ENCODE measurements at regions not wholly inside any gene's neighbourhood (a gene's known extent, or its start where the extent isn't known, plus 50 kb on each side); places are given as distances from the start of the nearest gene placed in this dataset.

DNA sequence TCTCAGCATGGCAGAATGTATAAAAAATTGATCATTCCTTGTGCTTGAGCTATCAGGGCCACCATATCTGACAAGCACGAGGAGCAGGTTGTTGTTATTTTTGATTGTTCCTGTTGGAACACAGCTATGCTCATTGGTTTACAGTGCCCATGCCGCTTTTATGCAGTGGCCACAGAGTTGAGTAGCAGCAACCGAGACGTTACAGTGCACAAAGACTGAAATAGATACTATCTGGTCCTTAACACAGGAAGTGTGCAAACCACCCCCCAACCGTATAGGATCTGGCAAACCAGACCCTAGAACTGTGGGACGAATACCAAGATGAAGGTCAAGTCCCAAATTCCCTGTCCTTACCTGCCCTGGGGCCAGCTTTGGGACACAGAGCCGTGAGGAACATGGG is 216.6 kb downstream of the KLF6 start (continued):
- TF ChIP-seq, protein P1, sequence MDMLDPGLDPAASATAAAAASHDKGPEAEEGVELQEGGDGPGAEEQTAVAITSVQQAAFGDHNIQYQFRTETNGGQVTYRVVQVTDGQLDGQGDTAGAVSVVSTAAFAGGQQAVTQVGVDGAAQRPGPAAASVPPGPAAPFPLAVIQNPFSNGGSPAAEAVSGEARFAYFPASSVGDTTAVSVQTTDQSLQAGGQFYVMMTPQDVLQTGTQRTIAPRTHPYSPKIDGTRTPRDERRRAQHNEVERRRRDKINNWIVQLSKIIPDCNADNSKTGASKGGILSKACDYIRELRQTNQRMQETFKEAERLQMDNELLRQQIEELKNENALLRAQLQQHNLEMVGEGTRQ (IDR thresholded peaks at IDR 0.05; ENCODE audit: borderline replicate concordance, low read depth, low read length) = no peak
- TF ChIP-seq EP300 (IDR thresholded peaks at IDR 0.05; ENCODE audit: borderline replicate concordance in 1 of 2, low read depth in 1 of 2, low read length in 1 of 2) = no peak
- TF ChIP-seq, protein P2, sequence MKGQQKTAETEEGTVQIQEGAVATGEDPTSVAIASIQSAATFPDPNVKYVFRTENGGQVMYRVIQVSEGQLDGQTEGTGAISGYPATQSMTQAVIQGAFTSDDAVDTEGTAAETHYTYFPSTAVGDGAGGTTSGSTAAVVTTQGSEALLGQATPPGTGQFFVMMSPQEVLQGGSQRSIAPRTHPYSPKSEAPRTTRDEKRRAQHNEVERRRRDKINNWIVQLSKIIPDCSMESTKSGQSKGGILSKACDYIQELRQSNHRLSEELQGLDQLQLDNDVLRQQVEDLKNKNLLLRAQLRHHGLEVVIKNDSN (IDR thresholded peaks at IDR 0.05; ENCODE audit: borderline replicate concordance, low read depth) = no peak

DNA sequence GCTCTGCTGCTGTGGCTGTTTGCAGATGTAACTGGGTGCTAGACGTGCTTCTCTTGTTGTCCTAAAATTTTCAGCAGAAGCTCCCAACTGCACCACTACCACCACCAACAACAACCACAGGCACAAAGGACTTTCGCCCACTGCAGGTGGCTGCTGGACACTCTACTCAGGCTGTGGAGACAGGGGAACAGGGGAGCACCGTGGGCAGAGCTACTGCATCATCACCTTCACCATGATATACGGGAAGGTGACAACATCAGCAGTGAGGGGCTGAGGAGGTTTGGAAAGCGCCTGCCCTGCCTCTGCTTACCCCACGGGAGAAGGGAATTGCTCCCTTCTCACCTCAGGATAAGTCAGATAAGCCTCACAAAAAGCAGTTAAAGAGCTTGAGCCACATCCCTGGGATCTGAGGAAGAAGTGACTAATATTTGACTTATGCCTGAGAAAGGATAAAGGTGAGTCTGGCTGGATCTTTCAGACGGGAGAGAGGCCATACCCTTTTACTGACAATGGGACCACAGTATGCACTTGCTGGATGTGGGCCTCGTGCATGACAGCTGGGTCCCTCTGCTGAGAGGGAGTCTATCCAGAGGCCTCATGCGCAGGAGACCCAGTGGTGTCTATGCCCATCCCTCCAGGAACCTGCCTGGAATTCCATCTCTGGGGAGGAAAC is 217.6 kb downstream of the KLF6 start:
- WGBS (ENCODE audit: low lambda C conversion rate) = 82% methylated on average over 8 of the region's 9 CpGs
- no peak overlapping the region for H3K27ac ChIP-seq (ENCODE audit: low read depth in 2 of 2, low read length in 1 of 2)
- H2AFZ ChIP-seq (ENCODE audit: low read depth) = no peak overlapping the region
- no peaks in the 10 kb centered on the region for H3K36me3 ChIP-seq (replicated peaks in 1 of 2; ENCODE audit: control insufficient read depth in 1 of 2, insufficient read depth in 2 of 2, low read length in 1 of 2)
- DNase-seq = no peak
- H3F3A ChIP-seq (replicated peaks; ENCODE audit: insufficient read depth) = no peaks in the 10 kb centered on the region
- CTCF ChIA-PET = interaction anchor here (1.0 kb wide), 1 partner anchor 374 kb away, joined by 3 read pairs; no protein-coding TSS in a partner anchor
- no peak overlapping the region for H3K4me2 ChIP-seq
- H3K9me3 ChIP-seq = no peaks in the 10 kb centered on the region
- peaks cover 0 to 3% of the 10 kb centered on the region in 2 experiments; a peak in 1 of 4 replicates for H3K4me1 ChIP-seq (ENCODE audit: control insufficient read depth in 1 of 2, insufficient read depth in 2 of 2, low read depth in 1 of 2, low read length in 1 of 2)
- no peak for TF ChIP-seq TCF12 (IDR thresholded peaks at IDR 0.05)
- TF ChIP-seq GABPA (IDR thresholded peaks at IDR 0.05; ENCODE audit: low read depth) = no peak
- H3K9me2 ChIP-seq = no peaks in the 10 kb centered on the region
- no peak overlapping the region for H3K4me3 ChIP-seq (ENCODE audit: low read depth in 2 of 2, low read length in 1 of 2)
- H3K9ac ChIP-seq = no peak overlapping the region
- POLR2A ChIA-PET = no interaction called here
- no peaks in the 10 kb centered on the region for H3K79me2 ChIP-seq (ENCODE audit: insufficient read depth)
- H4K20me1 ChIP-seq (ENCODE audit: insufficient read depth) = no peaks in the 10 kb centered on the region
- no peaks in the 10 kb centered on the region for H3K27me3 ChIP-seq (ENCODE audit: insufficient read depth)

DNA sequence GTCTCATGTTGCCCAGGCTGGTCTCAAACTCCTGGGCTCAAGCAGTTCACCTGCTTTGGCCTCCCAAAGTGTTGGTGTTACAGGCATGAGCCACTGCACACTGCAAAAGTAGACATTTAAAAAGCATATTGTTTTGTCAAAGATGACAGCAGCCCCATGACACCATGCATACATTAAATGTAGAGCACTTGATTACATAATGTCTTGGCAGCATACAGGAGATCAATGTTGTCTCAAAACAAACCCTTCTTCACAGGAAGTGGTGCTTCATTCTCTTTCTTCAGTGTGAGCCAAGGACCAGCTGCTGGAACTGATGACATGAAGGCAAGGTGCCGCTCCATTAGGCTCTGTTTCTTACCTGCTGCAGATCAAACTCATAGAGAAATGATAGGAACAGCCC is 218.4 kb downstream of the KLF6 start:
- Histone ChIP-seq H3K79me2 (ENCODE audit: insufficient read depth) (no peaks in the 10 kb centered on the region), H3K9ac (no peak overlapping the region), H3K9me3 (no peaks in the 10 kb centered on the region), H3K9me2 (no peaks in the 10 kb centered on the region), H4K20me1 (ENCODE audit: insufficient read depth) (no peaks in the 10 kb centered on the region), H3K4me2 (no peak overlapping the region), H3K36me3 (replicated peaks in 1 of 2; ENCODE audit: control insufficient read depth in 1 of 2, insufficient read depth in 2 of 2, low read length in 1 of 2) (no peaks in the 10 kb centered on the region), H3F3A (replicated peaks; ENCODE audit: insufficient read depth) (no peaks in the 10 kb centered on the region), H3K4me3 (ENCODE audit: low read depth in 2 of 2, low read length in 1 of 2) (no peak overlapping the region), H3K27ac (ENCODE audit: low read depth in 2 of 2, low read length in 1 of 2) (no peak overlapping the region), H3K4me1 (ENCODE audit: control insufficient read depth in 1 of 2, insufficient read depth in 2 of 2, low read depth in 1 of 2, low read length in 1 of 2) (peaks cover 0 to 3% of the 10 kb centered on the region in 2 experiments; a peak in 1 of 4 replicates), H2AFZ (ENCODE audit: low read depth) (no peak overlapping the region), H3K27me3 (ENCODE audit: insufficient read depth) (no peaks in the 10 kb centered on the region)
- CTCF ChIA-PET = no interaction called here
- TF ChIP-seq, protein P2 (IDR thresholded peaks at IDR 0.05; ENCODE audit: borderline replicate concordance, low read depth) = no peak
- TF ChIP-seq NRF1 (IDR thresholded peaks at IDR 0.05; ENCODE audit: low read depth, low read length) (no peak), TAF1 (IDR thresholded peaks at IDR 0.05; ENCODE audit: borderline replicate concordance, low read depth, low read length) (no peak), NFIC (IDR thresholded peaks at IDR 0.05; ENCODE audit: borderline replicate concordance) (no peak), TCF12 (IDR thresholded peaks at IDR 0.05) (no peak)
- TF ChIP-seq, protein P3, sequence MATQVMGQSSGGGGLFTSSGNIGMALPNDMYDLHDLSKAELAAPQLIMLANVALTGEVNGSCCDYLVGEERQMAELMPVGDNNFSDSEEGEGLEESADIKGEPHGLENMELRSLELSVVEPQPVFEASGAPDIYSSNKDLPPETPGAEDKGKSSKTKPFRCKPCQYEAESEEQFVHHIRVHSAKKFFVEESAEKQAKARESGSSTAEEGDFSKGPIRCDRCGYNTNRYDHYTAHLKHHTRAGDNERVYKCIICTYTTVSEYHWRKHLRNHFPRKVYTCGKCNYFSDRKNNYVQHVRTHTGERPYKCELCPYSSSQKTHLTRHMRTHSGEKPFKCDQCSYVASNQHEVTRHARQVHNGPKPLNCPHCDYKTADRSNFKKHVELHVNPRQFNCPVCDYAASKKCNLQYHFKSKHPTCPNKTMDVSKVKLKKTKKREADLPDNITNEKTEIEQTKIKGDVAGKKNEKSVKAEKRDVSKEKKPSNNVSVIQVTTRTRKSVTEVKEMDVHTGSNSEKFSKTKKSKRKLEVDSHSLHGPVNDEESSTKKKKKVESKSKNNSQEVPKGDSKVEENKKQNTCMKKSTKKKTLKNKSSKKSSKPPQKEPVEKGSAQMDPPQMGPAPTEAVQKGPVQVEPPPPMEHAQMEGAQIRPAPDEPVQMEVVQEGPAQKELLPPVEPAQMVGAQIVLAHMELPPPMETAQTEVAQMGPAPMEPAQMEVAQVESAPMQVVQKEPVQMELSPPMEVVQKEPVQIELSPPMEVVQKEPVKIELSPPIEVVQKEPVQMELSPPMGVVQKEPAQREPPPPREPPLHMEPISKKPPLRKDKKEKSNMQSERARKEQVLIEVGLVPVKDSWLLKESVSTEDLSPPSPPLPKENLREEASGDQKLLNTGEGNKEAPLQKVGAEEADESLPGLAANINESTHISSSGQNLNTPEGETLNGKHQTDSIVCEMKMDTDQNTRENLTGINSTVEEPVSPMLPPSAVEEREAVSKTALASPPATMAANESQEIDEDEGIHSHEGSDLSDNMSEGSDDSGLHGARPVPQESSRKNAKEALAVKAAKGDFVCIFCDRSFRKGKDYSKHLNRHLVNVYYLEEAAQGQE (IDR thresholded peaks at IDR 0.05; ENCODE audit: low read depth, low read length) = no peak
- 94% methylated on average over 1 of the region's 1 CpG for WGBS (ENCODE audit: low lambda C conversion rate)
- DNase-seq = no peak
- POLR2A ChIA-PET = no interaction called here

Measured in SK-N-SH (cell line).